Keratinocyte (primary cell): ENCODE measurements at regions not wholly inside any gene's neighbourhood (a gene's known extent, or its start where the extent isn't known, plus 50 kb on each side); places are given as distances from the start of the nearest gene placed in this dataset.

ENCODE experiments used
- DNase-seq: peaks from one replicate; pipeline ENCODE4 v3.0.0-alpha.2; 2011; ENCODE audit warnings: low read depth, missing footprints, low spot score
- FAIRE-seq: peaks from 2 replicates; lab custom pipeline; 2011; peaks lifted over from hg19 to GRCh38; lab: Jason Lieb, UNC
- H2AFZ ChIP-seq: 2 replicates; pipeline ENCODE4 v1.6.0; 2012; ENCODE audit warnings: low read length, control low read depth, inconsistent platforms; ENCODE audit not compliant: control insufficient read depth
- H3K27ac ChIP-seq: 2 replicates; pipeline ENCODE4 v1.5.1; 2011; ENCODE audit warnings: low read length; ENCODE audit not compliant: control insufficient read depth, insufficient read depth
- H3K27me3 ChIP-seq: 3 replicates; pipeline ENCODE4 v1.6.0; 2011; ENCODE audit warnings: low read length; ENCODE audit not compliant: control insufficient read depth, insufficient read depth; ENCODE audit errors: extremely low read depth
- H3K36me3 ChIP-seq, 2 experiments: 2 replicates in 1 of 2; 3 replicates in 1 of 2; pipeline ENCODE4 v1.5.1; 2011; ENCODE audit warnings: low read length in 2 of 2, mild to moderate bottlenecking in 1 of 2; ENCODE audit not compliant: control insufficient read depth in 2 of 2, insufficient read depth in 2 of 2; ENCODE audit errors: extremely low read depth in 1 of 2
- H3K4me1 ChIP-seq: 3 replicates; pipeline ENCODE4 v1.5.1; 2011; ENCODE audit warnings: low read length; ENCODE audit not compliant: control insufficient read depth, insufficient read depth; ENCODE audit errors: extremely low read depth
- H3K4me2 ChIP-seq: 3 replicates; pipeline ENCODE4 v1.6.0; 2011; ENCODE audit warnings: low read depth, low read length; ENCODE audit not compliant: control insufficient read depth, insufficient read depth; ENCODE audit errors: extremely low read depth
- H3K4me3 ChIP-seq, 3 experiments: fragments of 200-600 bp in 1 of 3; sonication (generic) in 1 of 3; 2 replicates in 2 of 3; 3 replicates in 1 of 3; pipeline ENCODE4 v1.5.1; 2011 to 2016; ENCODE audit warnings: low read length in 3 of 3, mild to moderate bottlenecking in 3 of 3, control low read depth in 2 of 3, inconsistent platforms in 1 of 3, low read depth in 1 of 3, mixed read lengths in 1 of 3, mixed run types in 1 of 3, moderate library complexity in 1 of 3; ENCODE audit not compliant: control insufficient read depth in 2 of 3, insufficient read depth in 2 of 3; ENCODE audit errors: extremely low read depth in 1 of 3
- H3K79me2 ChIP-seq: 2 replicates; pipeline ENCODE4 v1.6.0; 2012; ENCODE audit warnings: low read length; ENCODE audit not compliant: control insufficient read depth, insufficient read depth
- H3K9ac ChIP-seq: 3 replicates; pipeline ENCODE4 v1.6.0; 2011; ENCODE audit warnings: low read length; ENCODE audit not compliant: control insufficient read depth, insufficient read depth; ENCODE audit errors: extremely low read depth
- H3K9me1 ChIP-seq: 3 replicates; pipeline ENCODE4 v1.6.0; 2011; ENCODE audit warnings: low read length; ENCODE audit not compliant: control insufficient read depth, insufficient read depth; ENCODE audit errors: extremely low read depth
- H3K9me3 ChIP-seq: 2 replicates; pipeline ENCODE4 v1.5.1; 2012; ENCODE audit warnings: low read depth, low read length; ENCODE audit not compliant: control insufficient read depth
- H4K20me1 ChIP-seq: 3 replicates; pipeline ENCODE4 v1.6.0; 2011; ENCODE audit warnings: low read length; ENCODE audit not compliant: control insufficient read depth, insufficient read depth; ENCODE audit errors: extremely low read depth
- EZH2 ChIP-seq: IDR thresholded peaks from one replicate; pipeline ENCODE4 v1.6.1; 2012; ENCODE audit warnings: inconsistent platforms, mild to moderate bottlenecking, low read length, moderate library complexity
- dilution Hi-C: fragments of 300-500 bp; cut with MboI; formaldehyde crosslinking; loops from one replicate; pipeline ENCODE4 v1.7.0; 2020; ENCODE audit warnings: low sequenced_read_pairs; ENCODE audit not compliant: extremely low pct_ligation_motif_present
- TF ChIP-seq, protein P1 (sequence below), 3 experiments: IDR thresholded peaks in 1 of 3; conservative IDR thresholded peaks in 1 of 3; optimal IDR thresholded peaks in 1 of 3; 2 replicates in 2 of 3; 3 replicates in 1 of 3; pipeline versions ENCODE3 to v1.5.1; 2011; ENCODE audit warnings: low read length in 3 of 3, mild to moderate bottlenecking in 3 of 3, moderate library complexity in 2 of 3, control low read depth in 1 of 3, inconsistent platforms in 1 of 3; ENCODE audit not compliant: insufficient read depth in 2 of 3; ENCODE audit errors: extremely low read depth in 1 of 3

DNA sequence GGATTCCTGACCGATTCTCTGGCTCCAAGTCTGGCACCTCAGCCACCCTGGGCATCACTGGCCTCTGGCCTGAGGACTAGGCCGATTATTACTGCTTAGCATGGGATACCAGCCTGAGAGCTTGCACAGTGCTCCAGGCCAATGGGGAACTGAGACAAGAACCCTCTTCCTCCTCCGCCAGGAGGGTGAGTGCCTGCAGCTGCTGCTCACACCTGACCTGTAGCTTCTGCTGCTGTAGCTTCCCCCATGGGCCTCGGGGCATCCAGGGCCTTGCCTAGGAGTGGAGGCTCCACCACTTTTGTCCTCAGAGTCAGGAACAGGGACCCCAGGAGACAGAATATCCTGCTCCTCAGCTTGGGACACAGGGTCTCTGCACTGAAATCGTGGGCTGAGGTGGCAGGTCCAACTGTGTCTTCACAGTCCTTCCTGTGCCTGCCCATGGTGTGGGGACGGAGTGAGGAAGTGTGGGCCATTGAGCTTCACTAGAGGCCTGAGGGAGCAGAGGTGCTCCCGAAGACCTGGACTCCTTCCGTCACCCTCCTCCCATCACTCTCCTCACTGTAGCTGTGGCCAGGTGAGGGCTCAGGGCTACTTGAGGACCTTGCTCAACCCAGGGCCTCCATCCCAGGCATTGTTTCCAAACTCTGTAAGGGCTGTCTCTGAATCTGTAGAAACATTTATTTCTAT is 103.8 kb downstream of the ZNF280B start:
- FAIRE-seq (no peak), DNase-seq (no peak)
- Histone ChIP-seq H3K79me2 (no peaks in the 10 kb centered on the region), H3K9ac (no peak overlapping the region), H3K9me3 (no peaks in the 10 kb centered on the region), H3K9me1 (no peaks in the 10 kb centered on the region), H3K27me3 (peaks cover 12% of the 10 kb centered on the region), H3K36me3 (no peaks in the 10 kb centered on the region), H3K27ac (no peak overlapping the region), H2AFZ (no peak overlapping the region), H3K4me3 (no peak overlapping the region), H4K20me1 (no peaks in the 10 kb centered on the region), H3K4me2 (no peak overlapping the region), H3K4me1 (no peaks in the 10 kb centered on the region)
- dilution Hi-C loops: no loop called here
- TF ChIP-seq, protein P1, sequence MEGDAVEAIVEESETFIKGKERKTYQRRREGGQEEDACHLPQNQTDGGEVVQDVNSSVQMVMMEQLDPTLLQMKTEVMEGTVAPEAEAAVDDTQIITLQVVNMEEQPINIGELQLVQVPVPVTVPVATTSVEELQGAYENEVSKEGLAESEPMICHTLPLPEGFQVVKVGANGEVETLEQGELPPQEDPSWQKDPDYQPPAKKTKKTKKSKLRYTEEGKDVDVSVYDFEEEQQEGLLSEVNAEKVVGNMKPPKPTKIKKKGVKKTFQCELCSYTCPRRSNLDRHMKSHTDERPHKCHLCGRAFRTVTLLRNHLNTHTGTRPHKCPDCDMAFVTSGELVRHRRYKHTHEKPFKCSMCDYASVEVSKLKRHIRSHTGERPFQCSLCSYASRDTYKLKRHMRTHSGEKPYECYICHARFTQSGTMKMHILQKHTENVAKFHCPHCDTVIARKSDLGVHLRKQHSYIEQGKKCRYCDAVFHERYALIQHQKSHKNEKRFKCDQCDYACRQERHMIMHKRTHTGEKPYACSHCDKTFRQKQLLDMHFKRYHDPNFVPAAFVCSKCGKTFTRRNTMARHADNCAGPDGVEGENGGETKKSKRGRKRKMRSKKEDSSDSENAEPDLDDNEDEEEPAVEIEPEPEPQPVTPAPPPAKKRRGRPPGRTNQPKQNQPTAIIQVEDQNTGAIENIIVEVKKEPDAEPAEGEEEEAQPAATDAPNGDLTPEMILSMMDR (optimal IDR thresholded peaks at IDR 0.05 in 1 of 3, IDR thresholded peaks at IDR 0.05 in 1 of 3, conservative IDR thresholded peaks at IDR 0.05 in 1 of 3; ENCODE audit: extremely low read depth in 1 of 3, insufficient read depth in 2 of 3, low read length in 3 of 3): no peak
- no peak for TF ChIP-seq EZH2

GRCh38 chr22:22406445-22407027 is 102.0 kb downstream of the ZNF280B start:
- no peak for FAIRE-seq
- Histone ChIP-seq H2AFZ (no peak overlapping the region), H3K27ac (no peak overlapping the region), H3K4me2 (no peak overlapping the region), H3K9ac (no peak overlapping the region), H3K4me1 (no peaks in the 10 kb centered on the region), H3K4me3 (no peak overlapping the region), H3K9me1 (no peaks in the 10 kb centered on the region), H3K27me3 (peaks cover 9% of the 10 kb centered on the region), H3K9me3 (no peaks in the 10 kb centered on the region), H3K79me2 (no peaks in the 10 kb centered on the region), H3K36me3 (no peaks in the 10 kb centered on the region), H4K20me1 (no peaks in the 10 kb centered on the region)
- no peak for DNase-seq
- dilution Hi-C loops: no loop called here
- TF ChIP-seq, protein P1 (optimal IDR thresholded peaks at IDR 0.05 in 1 of 3, IDR thresholded peaks at IDR 0.05 in 1 of 3, conservative IDR thresholded peaks at IDR 0.05 in 1 of 3; ENCODE audit: extremely low read depth in 1 of 3, insufficient read depth in 2 of 3, low read length in 3 of 3): no peak
- TF ChIP-seq EZH2: no peak
